ENCODE measurements at regions not wholly inside any gene's neighbourhood (a gene's known extent, or its start where the extent isn't known, plus 50 kb on each side); places are given as distances from the start of the nearest gene placed in this dataset.
A peak's percentile ranks its signal among the peaks of the same experiment; 100 is the strongest.
"Not testable (repeated sequence)": the region's sequence is repeated elsewhere in the genome, so short reads cannot be mapped to it uniquely, and the experiment has no call there.

DNA sequence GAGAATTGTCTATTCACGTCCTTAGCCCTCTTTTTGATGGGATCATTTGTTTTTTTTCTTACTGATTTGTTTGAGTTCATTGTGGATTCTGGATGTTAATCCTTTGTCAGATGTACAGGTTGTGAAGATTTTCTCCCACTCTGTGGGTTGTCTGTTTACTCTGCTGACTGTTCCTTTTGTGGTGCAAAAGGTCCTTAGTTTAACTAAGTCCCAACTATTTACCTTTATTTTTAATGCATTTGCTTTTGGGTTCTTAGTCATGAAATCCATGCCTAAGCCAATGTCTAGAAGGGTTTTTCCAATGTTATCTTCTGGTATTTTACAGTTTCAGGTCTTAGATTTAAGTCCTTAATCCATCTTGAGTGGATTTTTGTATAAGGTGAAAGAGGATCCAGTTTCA lies 336.3 kb downstream of the TFAP2B start:
- not testable (repeated sequence) for H3K4me2 ChIP-seq; H3K27ac Mint-ChIP-seq; H3K9me2 ChIP-seq (ENCODE audit: insufficient read depth); H3K4me3 Mint-ChIP-seq; H3K27me3 Mint-ChIP-seq (ENCODE audit: insufficient read depth, low read depth, poor library complexity); H3K4me1 ChIP-seq (ENCODE audit: insufficient read depth); DNase-seq (ENCODE audit: low spot score); ATAC-seq; H3K79me2 ChIP-seq (replicated peaks; ENCODE audit: insufficient read depth); H3F3A ChIP-seq (replicated peaks; ENCODE audit: low read depth); H4K20me1 ChIP-seq (replicated peaks; ENCODE audit: insufficient read depth); H3K36me3 ChIP-seq (ENCODE audit: insufficient read depth); H3K27ac ChIP-seq (ENCODE audit: low read depth); H2AFZ ChIP-seq; H3K36me3 Mint-ChIP-seq (ENCODE audit: low read depth); H3K4me3 ChIP-seq; H3K9me3 Mint-ChIP-seq; H3K4me1 Mint-ChIP-seq
- H3K27me3 ChIP-seq (ENCODE audit: insufficient read depth), result peaks cover 27% of the 10 kb centered on the region
- TF ChIP-seq NANOG (IDR thresholded peaks at IDR 0.05; ENCODE audit: borderline replicate concordance), result peak; percentile 13; the same call in 1 of the 2 replicates

DNA sequence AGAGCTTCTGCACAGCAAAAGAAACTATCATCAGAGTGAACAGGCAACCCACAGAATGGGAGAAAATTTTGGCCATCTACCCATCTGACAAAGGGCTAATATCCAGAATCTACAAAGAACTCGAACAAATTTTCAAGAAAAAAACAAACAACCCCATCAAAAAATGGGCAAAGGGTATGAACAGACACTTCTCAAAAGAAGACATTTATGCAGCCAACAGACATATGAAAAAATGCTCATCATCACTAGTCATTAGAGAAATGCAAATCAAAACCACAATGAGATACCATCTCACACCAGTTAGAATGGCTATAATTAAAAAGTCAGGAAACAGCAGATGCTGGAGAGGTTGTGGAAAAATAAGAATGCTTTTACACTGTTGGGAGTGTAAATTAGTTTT lies 340.6 kb downstream of the TFAP2B start:
- H3K27ac ChIP-seq (ENCODE audit: low read depth); H3K4me3 ChIP-seq; H2AFZ ChIP-seq; H3K4me3 Mint-ChIP-seq; H3K4me1 Mint-ChIP-seq; DNase-seq (ENCODE audit: low spot score); H3K27me3 Mint-ChIP-seq (ENCODE audit: insufficient read depth, low read depth, poor library complexity); H3F3A ChIP-seq (replicated peaks; ENCODE audit: low read depth); H4K20me1 ChIP-seq (replicated peaks; ENCODE audit: insufficient read depth); ATAC-seq; H3K9me3 Mint-ChIP-seq; H3K4me1 ChIP-seq (ENCODE audit: insufficient read depth); H3K79me2 ChIP-seq (replicated peaks; ENCODE audit: insufficient read depth); H3K4me2 ChIP-seq; H3K36me3 Mint-ChIP-seq (ENCODE audit: low read depth); H3K27ac Mint-ChIP-seq; H3K36me3 ChIP-seq (ENCODE audit: insufficient read depth); H3K9me2 ChIP-seq (ENCODE audit: insufficient read depth): not testable (repeated sequence)
- H3K27me3 ChIP-seq (ENCODE audit: insufficient read depth), result peaks cover 15% of the 10 kb centered on the region

DNA sequence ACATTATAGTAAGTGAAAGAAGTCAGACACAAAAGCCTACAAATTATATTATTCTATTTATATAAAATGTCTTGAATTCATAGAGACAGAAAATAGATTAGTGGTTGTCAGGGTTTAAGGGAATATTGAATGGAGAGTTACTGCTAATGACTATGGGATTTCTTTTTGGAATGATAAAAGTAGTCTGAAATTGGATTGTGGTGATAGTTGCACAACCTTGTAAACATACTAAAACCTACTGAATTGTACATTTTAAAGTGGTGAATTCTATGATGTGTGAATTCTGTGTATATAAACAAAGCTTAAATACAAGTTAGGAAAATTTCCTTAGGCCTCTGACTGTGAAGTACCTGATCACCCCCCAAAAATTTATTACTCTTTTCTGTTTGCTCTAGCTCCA lies 343.1 kb downstream of the TFAP2B start:
- no peak overlapping the region for H3K4me3 Mint-ChIP-seq
- H3K9me2 ChIP-seq (ENCODE audit: insufficient read depth), result no peaks in the 10 kb centered on the region
- H3K27ac Mint-ChIP-seq, result no peak overlapping the region
- no peaks in the 10 kb centered on the region for H3K27me3 ChIP-seq (ENCODE audit: insufficient read depth)
- no peaks in the 10 kb centered on the region for H3K27me3 Mint-ChIP-seq (ENCODE audit: insufficient read depth, low read depth, poor library complexity)
- no peak overlapping the region for H2AFZ ChIP-seq
- H3K36me3 Mint-ChIP-seq (ENCODE audit: low read depth), result no peaks in the 10 kb centered on the region
- no peaks in the 10 kb centered on the region for H3K4me1 ChIP-seq (ENCODE audit: insufficient read depth)
- no peaks in the 10 kb centered on the region for H3F3A ChIP-seq (replicated peaks; ENCODE audit: low read depth)
- DNase-seq (ENCODE audit: low spot score) (no peak), ATAC-seq (no peak)
- peaks cover 3% of the 10 kb centered on the region; the same call in 2 of the 3 replicates for H3K9me3 Mint-ChIP-seq
- no peaks in the 10 kb centered on the region for H3K79me2 ChIP-seq (replicated peaks; ENCODE audit: insufficient read depth)
- H3K27ac ChIP-seq (ENCODE audit: low read depth), result no peak overlapping the region
- no peak overlapping the region for H3K4me3 ChIP-seq
- H3K36me3 ChIP-seq (ENCODE audit: insufficient read depth), result no peaks in the 10 kb centered on the region
- H3K4me2 ChIP-seq, result no peak overlapping the region
- no peaks in the 10 kb centered on the region for H4K20me1 ChIP-seq (replicated peaks; ENCODE audit: insufficient read depth)
- H3K4me1 Mint-ChIP-seq, result no peaks in the 10 kb centered on the region
- TF ChIP-seq, protein P1, sequence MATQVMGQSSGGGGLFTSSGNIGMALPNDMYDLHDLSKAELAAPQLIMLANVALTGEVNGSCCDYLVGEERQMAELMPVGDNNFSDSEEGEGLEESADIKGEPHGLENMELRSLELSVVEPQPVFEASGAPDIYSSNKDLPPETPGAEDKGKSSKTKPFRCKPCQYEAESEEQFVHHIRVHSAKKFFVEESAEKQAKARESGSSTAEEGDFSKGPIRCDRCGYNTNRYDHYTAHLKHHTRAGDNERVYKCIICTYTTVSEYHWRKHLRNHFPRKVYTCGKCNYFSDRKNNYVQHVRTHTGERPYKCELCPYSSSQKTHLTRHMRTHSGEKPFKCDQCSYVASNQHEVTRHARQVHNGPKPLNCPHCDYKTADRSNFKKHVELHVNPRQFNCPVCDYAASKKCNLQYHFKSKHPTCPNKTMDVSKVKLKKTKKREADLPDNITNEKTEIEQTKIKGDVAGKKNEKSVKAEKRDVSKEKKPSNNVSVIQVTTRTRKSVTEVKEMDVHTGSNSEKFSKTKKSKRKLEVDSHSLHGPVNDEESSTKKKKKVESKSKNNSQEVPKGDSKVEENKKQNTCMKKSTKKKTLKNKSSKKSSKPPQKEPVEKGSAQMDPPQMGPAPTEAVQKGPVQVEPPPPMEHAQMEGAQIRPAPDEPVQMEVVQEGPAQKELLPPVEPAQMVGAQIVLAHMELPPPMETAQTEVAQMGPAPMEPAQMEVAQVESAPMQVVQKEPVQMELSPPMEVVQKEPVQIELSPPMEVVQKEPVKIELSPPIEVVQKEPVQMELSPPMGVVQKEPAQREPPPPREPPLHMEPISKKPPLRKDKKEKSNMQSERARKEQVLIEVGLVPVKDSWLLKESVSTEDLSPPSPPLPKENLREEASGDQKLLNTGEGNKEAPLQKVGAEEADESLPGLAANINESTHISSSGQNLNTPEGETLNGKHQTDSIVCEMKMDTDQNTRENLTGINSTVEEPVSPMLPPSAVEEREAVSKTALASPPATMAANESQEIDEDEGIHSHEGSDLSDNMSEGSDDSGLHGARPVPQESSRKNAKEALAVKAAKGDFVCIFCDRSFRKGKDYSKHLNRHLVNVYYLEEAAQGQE (IDR thresholded peaks at IDR 0.05; ENCODE audit: unreplicated experiment), result no peak
- no peak for TF ChIP-seq JUNB (IDR thresholded peaks at IDR 0.05; ENCODE audit: unreplicated experiment)
- TF ChIP-seq EZH2phosphoT487 (IDR thresholded peaks at IDR 0.05; ENCODE audit: unreplicated experiment), result no peak
- no peak for TF ChIP-seq NANOG (IDR thresholded peaks at IDR 0.05; ENCODE audit: borderline replicate concordance)
- TF ChIP-seq CREB1 (CRISPR knock-in tag; IDR thresholded peaks at IDR 0.05; ENCODE audit: low read depth), result no peak
- TF ChIP-seq STAT1 (IDR thresholded peaks at IDR 0.05; ENCODE audit: unreplicated experiment), result no peak
- TF ChIP-seq EZH2 (IDR thresholded peaks at IDR 0.05; ENCODE audit: low read depth, unreplicated experiment), result no peak
- no peak for TF ChIP-seq POLR2AphosphoS5 (IDR thresholded peaks at IDR 0.05; ENCODE audit: low read depth)
- TF ChIP-seq, protein P2, sequence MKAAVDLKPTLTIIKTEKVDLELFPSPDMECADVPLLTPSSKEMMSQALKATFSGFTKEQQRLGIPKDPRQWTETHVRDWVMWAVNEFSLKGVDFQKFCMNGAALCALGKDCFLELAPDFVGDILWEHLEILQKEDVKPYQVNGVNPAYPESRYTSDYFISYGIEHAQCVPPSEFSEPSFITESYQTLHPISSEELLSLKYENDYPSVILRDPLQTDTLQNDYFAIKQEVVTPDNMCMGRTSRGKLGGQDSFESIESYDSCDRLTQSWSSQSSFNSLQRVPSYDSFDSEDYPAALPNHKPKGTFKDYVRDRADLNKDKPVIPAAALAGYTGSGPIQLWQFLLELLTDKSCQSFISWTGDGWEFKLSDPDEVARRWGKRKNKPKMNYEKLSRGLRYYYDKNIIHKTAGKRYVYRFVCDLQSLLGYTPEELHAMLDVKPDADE (IDR thresholded peaks at IDR 0.05), result no peak
- TF ChIP-seq, protein P3, sequence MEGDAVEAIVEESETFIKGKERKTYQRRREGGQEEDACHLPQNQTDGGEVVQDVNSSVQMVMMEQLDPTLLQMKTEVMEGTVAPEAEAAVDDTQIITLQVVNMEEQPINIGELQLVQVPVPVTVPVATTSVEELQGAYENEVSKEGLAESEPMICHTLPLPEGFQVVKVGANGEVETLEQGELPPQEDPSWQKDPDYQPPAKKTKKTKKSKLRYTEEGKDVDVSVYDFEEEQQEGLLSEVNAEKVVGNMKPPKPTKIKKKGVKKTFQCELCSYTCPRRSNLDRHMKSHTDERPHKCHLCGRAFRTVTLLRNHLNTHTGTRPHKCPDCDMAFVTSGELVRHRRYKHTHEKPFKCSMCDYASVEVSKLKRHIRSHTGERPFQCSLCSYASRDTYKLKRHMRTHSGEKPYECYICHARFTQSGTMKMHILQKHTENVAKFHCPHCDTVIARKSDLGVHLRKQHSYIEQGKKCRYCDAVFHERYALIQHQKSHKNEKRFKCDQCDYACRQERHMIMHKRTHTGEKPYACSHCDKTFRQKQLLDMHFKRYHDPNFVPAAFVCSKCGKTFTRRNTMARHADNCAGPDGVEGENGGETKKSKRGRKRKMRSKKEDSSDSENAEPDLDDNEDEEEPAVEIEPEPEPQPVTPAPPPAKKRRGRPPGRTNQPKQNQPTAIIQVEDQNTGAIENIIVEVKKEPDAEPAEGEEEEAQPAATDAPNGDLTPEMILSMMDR (conservative IDR thresholded peaks at IDR 0.05; ENCODE audit: low read depth in 2 of 2), result no peak
- no peak for TF ChIP-seq ZNF331 (CRISPR knock-in tag; IDR thresholded peaks at IDR 0.05; ENCODE audit: low read depth)
- no peak for TF ChIP-seq ZNF114 (CRISPR knock-in tag; IDR thresholded peaks at IDR 0.05)
